ENCODE measurements at regions not wholly inside any gene's neighbourhood (a gene's known extent, or its start where the extent isn't known, plus 50 kb on each side); places are given as distances from the start of the nearest gene placed in this dataset.

DNA sequence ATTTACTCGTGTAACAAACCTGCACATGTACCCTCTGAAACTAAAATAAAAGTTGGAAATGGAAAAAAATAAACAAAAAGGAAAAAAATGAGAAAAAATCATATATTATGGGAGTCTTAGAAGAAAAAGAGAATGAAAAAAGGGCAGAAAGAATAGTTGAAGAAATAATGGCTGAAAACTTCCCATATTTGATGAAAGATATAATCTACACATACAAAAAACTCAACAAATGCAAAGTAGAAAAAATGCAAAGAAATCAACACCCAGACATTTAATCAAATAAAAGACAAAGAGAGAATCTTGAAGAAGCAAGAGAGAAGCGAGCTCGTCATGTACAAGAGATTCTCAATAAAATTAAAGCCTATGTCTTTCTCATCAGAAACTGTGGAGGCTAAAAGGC, 73.8 kb downstream of the SLC25A46 start:
- Histone ChIP-seq H3K36me3 (no peaks in the 10 kb centered on the region), H3K9me3 (peaks cover 0 to 7% (median 0%) of the 10 kb centered on the region in 4 donors), H3K27me3 (no peaks in the 10 kb centered on the region), H3K27ac (no peak overlapping the region), H3K4me3 (no peak overlapping the region), H3K4me1 (no peaks in the 10 kb centered on the region)
- no peak for TF ChIP-seq POLR2AphosphoS5 (IDR thresholded peaks at IDR 0.05)
- no peak for TF ChIP-seq POLR2A (IDR thresholded peaks at IDR 0.05)
- TF ChIP-seq EP300 (IDR thresholded peaks at IDR 0.05), result no peak
- TF ChIP-seq, protein P1, sequence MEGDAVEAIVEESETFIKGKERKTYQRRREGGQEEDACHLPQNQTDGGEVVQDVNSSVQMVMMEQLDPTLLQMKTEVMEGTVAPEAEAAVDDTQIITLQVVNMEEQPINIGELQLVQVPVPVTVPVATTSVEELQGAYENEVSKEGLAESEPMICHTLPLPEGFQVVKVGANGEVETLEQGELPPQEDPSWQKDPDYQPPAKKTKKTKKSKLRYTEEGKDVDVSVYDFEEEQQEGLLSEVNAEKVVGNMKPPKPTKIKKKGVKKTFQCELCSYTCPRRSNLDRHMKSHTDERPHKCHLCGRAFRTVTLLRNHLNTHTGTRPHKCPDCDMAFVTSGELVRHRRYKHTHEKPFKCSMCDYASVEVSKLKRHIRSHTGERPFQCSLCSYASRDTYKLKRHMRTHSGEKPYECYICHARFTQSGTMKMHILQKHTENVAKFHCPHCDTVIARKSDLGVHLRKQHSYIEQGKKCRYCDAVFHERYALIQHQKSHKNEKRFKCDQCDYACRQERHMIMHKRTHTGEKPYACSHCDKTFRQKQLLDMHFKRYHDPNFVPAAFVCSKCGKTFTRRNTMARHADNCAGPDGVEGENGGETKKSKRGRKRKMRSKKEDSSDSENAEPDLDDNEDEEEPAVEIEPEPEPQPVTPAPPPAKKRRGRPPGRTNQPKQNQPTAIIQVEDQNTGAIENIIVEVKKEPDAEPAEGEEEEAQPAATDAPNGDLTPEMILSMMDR (IDR thresholded peaks at IDR 0.05), result no peak
- intact Hi-C loops (cut with DNase I), result no loop called here
- DNase-seq, result no peak
- WGBS, 2 donors, result 80 to 87% methylated on average over 3 of the region's 3 CpGs

DNA sequence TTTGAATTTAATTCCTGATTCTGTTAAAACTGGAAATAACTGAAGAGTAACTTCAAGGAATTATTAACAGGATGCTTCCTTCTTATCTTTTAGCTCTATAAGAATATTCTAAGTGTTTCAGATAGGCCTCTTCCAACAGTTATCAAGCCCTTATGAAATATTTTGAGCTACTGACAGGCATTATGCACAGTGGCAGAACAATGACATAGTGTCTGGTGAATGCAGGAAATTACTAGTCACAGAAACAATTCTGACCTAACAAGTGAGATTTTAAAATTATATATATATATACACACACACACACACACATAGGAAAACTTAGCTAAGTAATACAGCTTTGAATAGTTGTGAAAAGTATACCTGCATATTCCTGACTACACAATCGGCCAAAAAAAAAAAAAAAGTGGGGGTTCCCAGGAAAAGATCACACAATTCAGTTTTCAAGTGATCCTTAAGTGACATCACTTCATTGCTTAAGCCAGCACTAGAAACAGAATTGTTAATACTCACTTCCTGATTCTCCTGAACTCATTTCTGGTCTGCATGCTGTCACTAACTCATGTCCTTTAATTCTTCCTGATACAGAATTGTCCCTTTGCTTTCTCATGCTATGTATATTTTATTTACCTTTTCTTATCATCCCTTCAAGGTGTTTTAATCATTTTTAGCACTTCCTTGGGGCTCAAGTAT, 77.3 kb downstream of the SLC25A46 start:
- no peaks in the 10 kb centered on the region for H3K36me3 ChIP-seq
- intact Hi-C loops (cut with DNase I), result no loop called here
- H3K27ac ChIP-seq, result no peak overlapping the region
- no peaks in the 10 kb centered on the region for H3K4me1 ChIP-seq
- H3K4me3 ChIP-seq, result no peak overlapping the region
- TF ChIP-seq, protein P1 (IDR thresholded peaks at IDR 0.05), result no peak
- TF ChIP-seq POLR2A (IDR thresholded peaks at IDR 0.05) (no peak), POLR2AphosphoS5 (IDR thresholded peaks at IDR 0.05) (no peak), EP300 (IDR thresholded peaks at IDR 0.05) (no peak)
- WGBS, 2 donors, result 45 to 56% methylated on average over 1 of the region's 1 CpG
- no peaks in the 10 kb centered on the region for H3K27me3 ChIP-seq
- DNase-seq, result no peak
- H3K9me3 ChIP-seq, result peaks cover 0 to 7% (median 0%) of the 10 kb centered on the region in 4 donors

DNA sequence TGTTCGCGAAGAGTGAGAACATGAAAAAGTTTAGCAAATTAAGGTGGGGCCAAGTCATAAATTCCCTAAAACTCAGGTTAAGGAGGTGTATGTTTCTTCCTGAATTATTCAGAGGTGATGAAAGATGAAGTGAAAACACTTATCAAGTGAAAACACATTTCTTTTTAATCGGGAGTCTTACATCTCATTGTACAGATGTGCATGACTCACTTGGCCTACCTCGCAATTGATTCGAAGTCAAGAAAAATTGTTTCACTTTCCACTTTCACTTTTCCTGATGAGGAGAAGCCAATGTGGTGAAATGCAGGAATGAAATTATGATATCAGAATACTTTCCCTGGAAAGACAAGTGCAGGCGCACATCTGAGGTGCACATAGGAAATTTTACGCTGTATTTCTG, 78.7 kb downstream of the SLC25A46 start:
- H3K9me3 ChIP-seq, result peaks cover 0 to 5% (median 0%) of the 10 kb centered on the region in 4 donors
- TF ChIP-seq POLR2AphosphoS5 (IDR thresholded peaks at IDR 0.05) (no peak), POLR2A (IDR thresholded peaks at IDR 0.05) (no peak), EP300 (IDR thresholded peaks at IDR 0.05) (no peak)
- TF ChIP-seq, protein P1 (IDR thresholded peaks at IDR 0.05), result no peak
- 86 to 91% methylated on average over 7 of the region's 7 CpGs for WGBS, 2 donors
- intact Hi-C loops (cut with DNase I), result no loop called here
- H3K27me3 ChIP-seq, result no peaks in the 10 kb centered on the region
- DNase-seq, result no peak
- H3K4me1 ChIP-seq, result no peaks in the 10 kb centered on the region
- H3K27ac ChIP-seq, result no peak overlapping the region
- H3K36me3 ChIP-seq, result no peaks in the 10 kb centered on the region
- H3K4me3 ChIP-seq, result no peak overlapping the region

DNA sequence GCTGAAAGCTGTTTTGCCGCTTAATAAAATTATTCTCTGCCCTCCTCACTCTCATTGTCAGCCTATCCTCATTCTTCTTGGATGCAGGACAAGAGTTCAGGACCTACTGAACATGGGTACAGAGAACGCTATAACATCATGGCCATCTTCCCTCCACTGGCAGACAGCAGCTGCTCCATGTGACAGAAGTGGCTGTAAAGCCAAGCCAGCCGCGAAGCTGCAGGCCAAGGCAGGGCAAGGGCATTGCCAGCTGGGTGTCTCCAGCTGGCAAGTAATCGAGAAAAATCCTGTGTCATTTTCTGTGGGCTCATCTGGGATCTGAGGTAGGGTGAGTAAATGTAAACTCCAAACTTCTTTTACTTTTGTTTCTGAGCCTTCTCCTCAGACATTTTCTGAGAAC, 84.8 kb downstream of the SLC25A46 start:
- no peak overlapping the region for H3K4me3 ChIP-seq
- H3K9me3 ChIP-seq, result peaks cover 0 to 18% (median 10%) of the 10 kb centered on the region in 4 donors
- no peaks in the 10 kb centered on the region for H3K36me3 ChIP-seq
- intact Hi-C loops (cut with DNase I), result no loop called here
- H3K27me3 ChIP-seq, result no peaks in the 10 kb centered on the region
- TF ChIP-seq POLR2A (IDR thresholded peaks at IDR 0.05) (no peak), EP300 (IDR thresholded peaks at IDR 0.05) (no peak), POLR2AphosphoS5 (IDR thresholded peaks at IDR 0.05) (no peak)
- TF ChIP-seq, protein P1 (IDR thresholded peaks at IDR 0.05), result no peak
- H3K4me1 ChIP-seq, result no peaks in the 10 kb centered on the region
- H3K27ac ChIP-seq, result no peak overlapping the region
- DNase-seq, result no peak
- 90 to 92% methylated on average over 5 of the region's 5 CpGs for WGBS, 2 donors
